Pancreas (tissue), 10 donors: ENCODE measurements at regions not wholly inside any gene's neighbourhood (a gene's known extent, or its start where the extent isn't known, plus 50 kb on each side); places are given as distances from the start of the nearest gene placed in this dataset.

Experiments
- ATAC-seq, 4 donors: fragments of 200-7000 bp; cut with Tn5 transposase; one replicate each; pipeline versions ENCODE4 v1.8.0 to v1.9.1; 2020; ENCODE audit warnings: mild to moderate bottlenecking in 4 of 4, moderate library complexity in 4 of 4
- DNase-seq, 6 donors: peaks; one replicate each; pipeline ENCODE4 v3.0.0-alpha.2; 2020
- FAIRE-seq: peaks from 2 replicates; lab custom pipeline; 2012; peaks lifted over from hg19 to GRCh38; lab: Jason Lieb, UNC
- H3K27ac ChIP-seq, 4 donors: fragments of 200-600 bp; sonication (generic); 1 replicate in 3 of 4; 2 replicates in 1 of 4; pipeline versions ENCODE4 v1.5.0 to v1.8.0; 2020
- H3K27me3 ChIP-seq, 4 donors: fragments of 200-600 bp; one replicate each; pipeline ENCODE4 v1.8.0; 2021
- H3K36me3 ChIP-seq, 3 donors: fragments of 200-600 bp; sonication (generic) in 1 of 3; one replicate each; pipeline versions ENCODE4 v1.5.0 to v1.8.0; 2020 to 2021
- H3K4me1 ChIP-seq, 3 donors: fragments of 200-600 bp; one replicate each; pipeline ENCODE4 v1.8.0; 2021
- H3K4me3 ChIP-seq, 4 donors: fragments of 200-600 bp; sonication (generic) in 2 of 4; one replicate each; pipeline versions ENCODE4 v1.5.0 to v1.8.0; 2020 to 2021
- H3K9me3 ChIP-seq, 4 donors: fragments of 200-600 bp; one replicate each; pipeline ENCODE4 v1.8.0; 2021
- CTCF ChIP-seq, 4 donors: fragments of 200-600 bp; sonication (generic) in 3 of 4; IDR thresholded peaks; one replicate each; pipeline versions ENCODE4 v1.5.0 to v1.8.0; 2021; ENCODE audit warnings: antibody characterized with exemption in 4 of 4
- WGBS, 2 donors: extraction: QIAGEN DNeasy Blood & Tissue Kit; methylation state at CpG; one replicate each; pipeline ENCODE4 v1.1.7; 2013; 5-methylcytosine and 5-hydroxymethylcytosine counted together
- intact Hi-C, 3 donors: fragments of 100-400 bp; cut with DNase I; formaldehyde crosslinking; loops; one replicate each; pipeline versions ENCODE4 v1.11.1 to v1.14.2; 2022
- donor health status: healthy with polysubstance abuse.
- donor health status: DM: no; HTN: no; CAD: no; lungs with moderate emphysema.
- donor health status: DM: no; HTN: no; CAD: no.
- donor health status: control.
- donor health status: control.
- donor health status: Bipolar disorder and iron deficiency.
- donor health status: DM: yes; HTN: yes; CAD: no.
- donor health status: DM: no; HTN: no; CAD: no.
- donor health status: DM: no; HTN: no; CAD: no.
- donor health status: DM: yes; HTN: yes; CAD: no.

- WGBS, 2 donors: 84 to 87% methylated on average over 4 of the region's 4 CpGs
- FAIRE-seq (no peak), ATAC-seq (peak in 1 of 4 donors; percentile 14), DNase-seq (no peak)
- no peaks in the 10 kb centered on the region for H3K36me3 ChIP-seq
- no peak overlapping the region for H3K4me3 ChIP-seq
- TF ChIP-seq CTCF (IDR thresholded peaks at IDR 0.05): no peak
- H3K9me3 ChIP-seq: no peaks in the 10 kb centered on the region
- H3K27ac ChIP-seq: no peak overlapping the region
- no peaks in the 10 kb centered on the region for H3K4me1 ChIP-seq
- no peaks in the 10 kb centered on the region for H3K27me3 ChIP-seq
- intact Hi-C loops: no loop called here
These were observed 662.5 kb upstream of the TENM4 start for GRCh38 chr11:80103142-80103859.

- intact Hi-C loops: no loop called here
- Histone ChIP-seq H3K27ac (no peak overlapping the region), H3K9me3 (no peaks in the 10 kb centered on the region), H3K36me3 (no peaks in the 10 kb centered on the region), H3K4me1 (no peaks in the 10 kb centered on the region), H3K4me3 (no peak overlapping the region), H3K27me3 (no peaks in the 10 kb centered on the region)
- ATAC-seq: no peak
- TF ChIP-seq CTCF (IDR thresholded peaks at IDR 0.05): no peak
- no peak for DNase-seq
- FAIRE-seq: no peak
- WGBS, 2 donors: 56 to 69% methylated on average over 4 of the region's 4 CpGs
These were observed 656.3 kb upstream of the TENM4 start for GRCh38 chr11:80097146-80097545.

GRCh38 chr11:80096736-80097135, 655.9 kb upstream of the TENM4 start:
- 73 to 82% methylated on average over 3 of the region's 3 CpGs for WGBS, 2 donors

GRCh38 chr11:80086496-80087055, 645.7 kb upstream of the TENM4 start:
- Histone ChIP-seq H3K27ac (no peak overlapping the region), H3K36me3 (no peaks in the 10 kb centered on the region), H3K4me3 (no peak overlapping the region), H3K27me3 (no peaks in the 10 kb centered on the region), H3K4me1 (no peaks in the 10 kb centered on the region), H3K9me3 (no peaks in the 10 kb centered on the region)
- FAIRE-seq: no peak
- DNase-seq: no peak
- TF ChIP-seq CTCF (IDR thresholded peaks at IDR 0.05): no peak
- intact Hi-C loops: no loop called here
- ATAC-seq: no peak
- WGBS, 2 donors: 46 to 56% methylated on average over 1 of the region's 1 CpG

More at GRCh38 chr11:80096736-80097135, 655.9 kb upstream of the TENM4 start:
- ATAC-seq (no peak), DNase-seq (no peak), FAIRE-seq (no peak)
- no peak for TF ChIP-seq CTCF (IDR thresholded peaks at IDR 0.05)
- Histone ChIP-seq H3K27me3 (no peaks in the 10 kb centered on the region), H3K4me3 (no peak overlapping the region), H3K9me3 (no peaks in the 10 kb centered on the region), H3K36me3 (no peaks in the 10 kb centered on the region), H3K4me1 (no peaks in the 10 kb centered on the region), H3K27ac (no peak overlapping the region)
- intact Hi-C loops: no loop called here

- H3K27me3 ChIP-seq: no peaks in the 10 kb centered on the region
- DNase-seq: no peak
- no peaks in the 10 kb centered on the region for H3K9me3 ChIP-seq
- no peak overlapping the region for H3K27ac ChIP-seq
- no peak overlapping the region for H3K4me3 ChIP-seq
- intact Hi-C loops: no loop called here
- no peak for TF ChIP-seq CTCF (IDR thresholded peaks at IDR 0.05)
- no peak for ATAC-seq
- 55 to 67% methylated on average over 2 of the region's 2 CpGs for WGBS, 2 donors
- FAIRE-seq: no peak
- no peaks in the 10 kb centered on the region for H3K36me3 ChIP-seq
- H3K4me1 ChIP-seq: no peaks in the 10 kb centered on the region
These were observed 644.7 kb upstream of the TENM4 start for GRCh38 chr11:80085563-80085962.
